HG03439 (cell line): ENCODE measurements at regions not wholly inside any gene's neighbourhood (a gene's known extent, or its start where the extent isn't known, plus 50 kb on each side); places are given as distances from the start of the nearest gene placed in this dataset.

Experiments used
- ATAC-seq: cut with Tn5 transposase; IDR thresholded peaks from one replicate; pipeline ENCODE4 v1.9.1; 2021; ENCODE audit warnings: mild to moderate bottlenecking, moderate library complexity; ENCODE audit not compliant: unreplicated experiment

GRCh38 chr13:73248711-73249580 is 190.1 kb downstream of the KLF5 start:
- ATAC-seq, result no peak

DNA sequence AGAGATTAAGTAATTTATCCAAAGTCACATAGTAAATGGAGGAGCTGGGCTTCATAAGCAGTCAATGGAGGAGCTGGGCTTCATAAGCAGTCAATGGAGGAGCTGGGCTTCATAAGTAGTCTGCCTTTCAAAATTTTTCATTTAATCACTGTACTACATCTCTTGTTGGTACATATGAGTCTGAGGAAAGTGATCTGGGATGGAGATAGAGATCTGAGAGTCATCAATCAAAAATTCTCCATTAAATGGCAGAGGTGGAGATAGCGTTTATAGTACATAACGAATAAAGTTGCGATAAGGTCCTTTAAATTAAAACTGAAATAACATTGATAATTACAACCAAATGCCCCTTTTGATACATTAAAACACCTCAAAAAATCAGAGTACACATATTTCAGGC is 189.3 kb downstream of the KLF5 start:
- ATAC-seq, result no peak

- no peak for ATAC-seq
Observed at GRCh38 chr13:73245246-73245645, 186.4 kb downstream of the KLF5 start.

GRCh38 chr13:73244467-73244866 is 185.7 kb downstream of the KLF5 start:
- ATAC-seq, result no peak

GRCh38 chr13:73242515-73243015 is 183.8 kb downstream of the KLF5 start:
- ATAC-seq, result no peak

- ATAC-seq, result no peak
Observed at GRCh38 chr13:73240193-73240592, 181.4 kb downstream of the KLF5 start.

- no peak for ATAC-seq
Observed at GRCh38 chr13:73235385-73235784, 176.6 kb downstream of the KLF5 start.

DNA sequence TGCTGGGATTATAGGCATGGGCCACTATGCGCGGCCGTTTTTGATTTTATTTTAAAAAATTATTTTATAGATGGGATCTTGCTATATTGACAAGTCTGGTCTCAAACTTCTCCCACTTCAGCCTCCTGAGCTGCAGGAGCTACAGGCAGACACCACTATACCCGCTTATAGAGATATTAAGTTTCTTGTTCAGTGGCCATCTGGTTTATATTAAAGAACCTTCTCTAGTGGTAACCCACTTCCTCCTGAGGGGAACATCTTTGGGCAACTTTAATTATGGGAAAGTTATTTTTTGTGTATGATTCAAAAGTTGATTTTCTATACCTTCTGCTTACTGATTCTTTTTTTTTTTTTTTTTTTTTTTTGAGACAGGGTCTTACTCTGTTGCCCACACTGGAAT is 172.7 kb downstream of the KLF5 start:
- no peak for ATAC-seq

- ATAC-seq, result no peak
Observed at GRCh38 chr13:73230716-73231115, 171.9 kb downstream of the KLF5 start.

GRCh38 chr13:73228546-73228945 is 169.7 kb downstream of the KLF5 start:
- no peak for ATAC-seq

DNA sequence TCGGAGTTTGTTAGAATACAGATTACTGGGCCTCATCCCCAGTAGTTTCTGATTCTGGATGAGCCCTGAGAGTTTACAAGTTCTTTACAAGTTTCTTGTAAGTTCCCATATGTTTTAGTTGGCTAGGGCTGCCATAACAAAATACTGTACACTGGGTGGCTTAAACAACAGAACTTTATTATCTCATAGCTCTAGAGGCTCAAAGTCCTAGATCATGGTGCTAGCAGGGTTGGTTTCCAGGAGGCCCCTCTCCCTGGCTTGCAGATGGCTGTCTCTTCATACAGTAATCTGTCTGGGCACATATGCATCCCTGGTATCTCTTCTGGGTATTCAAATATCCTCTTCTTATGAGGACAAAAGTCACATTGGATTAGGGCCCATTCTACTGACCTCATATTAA is 167.2 kb downstream of the KLF5 start:
- no peak for ATAC-seq

DNA sequence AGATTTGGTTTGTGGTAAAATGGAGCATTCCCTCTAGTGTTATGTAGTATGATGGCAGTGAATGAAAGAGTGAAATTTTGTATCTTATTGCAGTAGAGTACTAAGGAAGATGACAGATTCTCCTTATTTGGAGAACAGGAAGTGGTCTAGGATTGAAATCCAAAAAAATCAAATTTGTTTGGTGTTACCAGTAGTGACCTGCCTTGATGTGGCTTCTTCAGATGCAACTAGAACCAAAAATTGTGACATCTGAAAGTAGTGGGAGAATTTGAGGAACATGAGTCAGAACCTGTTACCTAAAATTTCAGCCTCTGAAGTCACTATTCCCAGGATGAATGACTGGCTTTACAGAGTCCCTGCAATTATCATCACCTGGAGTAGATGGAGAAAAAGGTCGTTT is 165.9 kb downstream of the KLF5 start:
- no peak for ATAC-seq

GRCh38 chr13:73223372-73223781 is 164.6 kb downstream of the KLF5 start:
- ATAC-seq, result peak; percentile 92

DNA sequence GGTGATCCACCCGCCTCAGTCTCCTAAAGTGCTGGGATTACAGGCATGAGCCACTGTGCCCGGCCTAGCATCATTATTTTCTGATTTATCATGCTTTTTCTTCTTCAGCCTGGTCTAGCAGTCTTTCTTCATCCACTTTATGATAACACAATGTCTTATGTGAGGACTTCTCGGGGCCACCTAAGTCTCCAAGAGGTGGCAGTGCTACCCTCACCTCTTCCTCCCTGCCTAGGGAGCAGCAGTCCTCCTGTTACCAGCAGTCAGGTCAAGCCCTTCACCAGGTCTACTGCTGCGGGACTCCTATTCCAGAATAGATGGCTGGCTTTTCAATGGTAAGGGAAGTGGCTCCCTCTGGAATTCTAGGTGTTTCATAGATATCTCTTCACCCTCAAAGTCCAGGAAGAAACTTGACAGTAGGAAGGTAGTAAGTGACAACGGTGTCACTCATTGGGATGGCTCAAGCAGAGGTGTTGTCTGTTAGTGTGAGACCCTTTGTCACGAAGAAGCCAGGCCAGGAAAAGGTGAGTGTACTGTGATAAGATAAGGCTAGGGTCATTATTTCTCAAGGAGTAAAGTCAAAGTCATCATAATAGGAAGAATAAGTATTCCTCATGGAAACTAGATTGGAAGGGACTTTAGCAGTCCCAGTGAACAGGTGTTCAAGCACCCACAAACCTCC is 164.0 kb downstream of the KLF5 start:
- no peak for ATAC-seq

- ATAC-seq, result no peak
Observed at GRCh38 chr13:73220966-73221720, 162.3 kb downstream of the KLF5 start.

- no peak for ATAC-seq
Observed at GRCh38 chr13:73218181-73218580, 159.4 kb downstream of the KLF5 start.

DNA sequence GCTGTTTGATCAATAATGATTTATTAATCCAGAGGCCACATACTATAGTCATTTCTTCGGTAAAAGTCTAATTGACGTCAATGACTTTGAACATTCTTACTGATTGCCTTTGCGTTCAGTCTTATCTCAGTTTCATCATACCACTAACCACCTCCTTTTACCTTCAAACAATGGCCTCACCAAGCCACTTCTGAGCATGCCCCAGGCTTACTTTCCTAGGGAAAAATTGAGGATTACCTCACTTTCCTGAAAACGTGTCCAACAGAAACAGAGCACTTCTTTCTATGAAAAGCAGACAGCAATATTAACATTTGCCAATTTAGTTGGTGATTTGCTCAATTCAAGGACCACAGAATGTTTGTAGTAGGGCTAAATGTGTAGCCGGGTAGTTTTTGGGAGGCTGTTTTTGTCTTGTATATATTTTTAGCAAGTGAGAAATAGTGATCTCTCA is 157.6 kb downstream of the KLF5 start:
- ATAC-seq, result no peak

DNA sequence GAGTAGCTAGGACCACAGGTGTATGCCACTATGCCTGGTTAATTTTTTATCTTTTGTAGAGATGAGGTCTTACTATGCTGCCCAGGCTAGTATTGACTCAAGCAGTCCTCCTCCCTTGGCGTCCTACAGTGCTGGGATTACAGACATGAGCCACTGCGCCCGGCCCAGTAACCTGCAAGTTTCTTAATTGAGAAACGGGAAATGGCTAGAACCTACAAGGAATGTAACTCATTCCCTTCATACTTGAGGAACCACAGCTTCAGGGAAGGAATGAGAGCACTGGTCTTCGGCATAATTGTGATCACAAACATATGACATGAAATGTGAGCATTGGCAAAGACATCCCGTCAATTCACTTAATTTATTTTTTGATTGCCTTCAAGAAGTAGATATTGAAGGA is 157.0 kb downstream of the KLF5 start:
- no peak for ATAC-seq

DNA sequence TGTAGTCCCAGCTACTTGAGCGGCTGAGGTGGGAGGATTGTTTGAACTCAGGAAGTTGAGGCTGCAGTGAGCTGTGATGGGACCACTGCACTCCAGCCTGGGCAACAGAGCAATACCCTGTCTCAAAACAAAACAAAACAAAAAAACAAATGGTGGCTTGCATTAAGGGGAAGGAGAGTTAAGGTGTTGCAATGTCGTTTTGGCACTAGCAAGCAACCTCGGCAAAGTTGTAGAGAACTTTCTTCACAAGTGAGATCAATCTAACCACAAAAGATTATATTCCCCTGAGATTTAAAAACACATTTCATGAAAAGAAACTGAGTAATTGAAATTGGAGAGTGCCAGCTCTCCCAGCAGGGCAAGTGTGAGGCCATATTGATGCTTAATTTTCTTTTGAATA is 153.7 kb downstream of the KLF5 start:
- ATAC-seq, result no peak

DNA sequence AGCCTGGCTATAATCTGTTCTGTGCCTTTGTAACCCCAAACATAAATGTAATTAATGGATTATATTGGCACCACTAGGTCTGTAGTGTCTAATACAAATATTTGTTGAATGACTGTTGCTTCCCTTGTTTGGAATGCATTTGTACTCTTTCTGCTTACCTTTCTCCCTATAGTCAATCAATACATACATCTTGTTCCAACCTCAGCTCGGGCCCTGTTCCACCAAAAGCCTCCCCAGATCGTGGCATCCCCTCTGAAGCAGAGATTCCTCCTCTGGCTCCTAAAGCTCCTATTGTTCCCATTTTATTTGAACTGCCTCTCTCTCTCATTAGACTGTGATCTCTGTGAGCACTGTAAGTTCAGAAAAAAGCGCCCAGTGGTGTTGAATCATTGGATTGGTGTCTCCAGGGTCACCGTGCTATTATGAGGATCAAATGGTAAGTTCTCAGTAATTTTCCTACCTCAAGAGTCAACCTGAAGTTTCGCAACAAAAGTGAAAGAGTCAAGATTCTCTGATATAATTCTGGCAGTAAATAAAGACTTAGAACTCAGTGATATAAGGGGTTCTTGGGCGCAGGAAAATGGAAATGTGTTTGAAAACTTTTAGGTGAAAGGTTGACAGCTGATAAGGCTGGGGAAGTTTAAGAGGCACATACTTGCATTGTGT is 151.5 kb downstream of the KLF5 start:
- ATAC-seq, result no peak

DNA sequence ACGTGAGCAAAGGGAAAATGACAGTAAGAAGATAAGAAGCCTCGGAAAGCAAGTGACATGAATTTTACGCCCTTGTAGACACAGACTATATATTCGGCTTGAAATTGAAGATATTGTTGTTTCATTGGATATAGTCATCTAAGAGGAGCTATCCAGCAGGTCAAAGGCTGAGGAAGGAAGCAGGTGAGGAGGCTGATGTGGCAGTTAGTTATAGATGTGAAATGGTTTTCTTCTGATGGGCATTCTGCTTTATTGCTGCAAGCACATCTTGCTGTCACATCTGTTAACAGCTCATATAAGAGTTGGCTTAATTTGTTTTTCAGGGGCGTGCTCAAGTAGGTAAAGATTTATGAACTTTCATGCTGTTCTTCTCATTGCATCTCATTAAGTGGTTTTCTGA is 146.1 kb downstream of the KLF5 start:
- ATAC-seq, result no peak
